ENCODE measurements at regions not wholly inside any gene's neighbourhood (a gene's known extent, or its start where the extent isn't known, plus 50 kb on each side); places are given as distances from the start of the nearest gene placed in this dataset.

DNA sequence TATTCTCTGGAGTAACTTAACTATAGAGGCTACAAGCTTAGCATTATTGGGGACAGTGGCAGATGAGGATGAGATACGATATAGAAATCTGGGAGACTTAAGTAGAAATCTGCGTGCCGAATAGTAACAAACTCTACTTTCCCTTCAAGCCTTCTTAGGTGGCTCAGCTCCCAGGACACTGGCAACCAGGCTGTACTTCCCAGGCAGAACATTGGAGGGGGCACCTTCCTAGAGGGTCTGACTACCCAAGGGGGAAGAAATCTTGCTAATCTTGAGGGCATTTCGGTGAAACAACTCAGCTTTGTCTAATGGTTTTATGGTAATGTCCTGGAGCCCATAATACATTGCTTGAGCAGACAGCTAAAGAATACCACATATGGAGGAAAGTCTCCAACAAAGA is 126.2 kb upstream of the DTNA start:
- H3K9me3 Mint-ChIP-seq: peaks cover 10 to 29% of the 10 kb centered on the region in 2 donors
- H3K36me3 Mint-ChIP-seq: no peaks in the 10 kb centered on the region
- no peak for DNase-seq (ENCODE audit: low spot score in 2 of 2)
- H3K27ac Mint-ChIP-seq: no peak overlapping the region
- ATAC-seq: no peak

DNA sequence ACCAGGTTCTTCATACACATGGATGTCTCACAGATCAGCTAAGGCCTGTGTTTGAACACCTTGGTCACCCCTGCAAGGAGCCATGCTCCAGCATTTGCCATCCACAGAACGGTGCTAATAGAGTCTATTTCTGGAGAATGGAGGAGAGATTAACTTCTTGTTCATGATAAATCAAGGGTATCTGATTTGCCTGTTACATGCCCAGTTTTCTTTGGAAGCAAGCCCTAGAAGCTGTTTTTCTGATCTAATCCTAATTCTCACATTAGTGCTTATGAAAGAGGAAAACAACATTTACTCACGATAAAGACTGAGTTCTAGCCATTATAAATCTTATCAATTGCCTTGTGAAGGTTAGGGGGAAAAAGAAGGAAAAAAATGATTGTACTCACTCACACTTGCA is 119.6 kb upstream of the DTNA start:
- no peak for ATAC-seq
- DNase-seq (ENCODE audit: low spot score in 2 of 2): no peak
- H3K27ac Mint-ChIP-seq: no peak overlapping the region
- H3K36me3 Mint-ChIP-seq: no peaks in the 10 kb centered on the region
- H3K9me3 Mint-ChIP-seq: peaks cover 3 to 5% of the 10 kb centered on the region in 2 donors

GRCh38 chr18:34591920-34592444 is 118.1 kb upstream of the DTNA start:
- H3K27ac Mint-ChIP-seq: no peak overlapping the region
- no peak for DNase-seq (ENCODE audit: low spot score in 2 of 2)
- peaks cover 3 to 4% of the 10 kb centered on the region in 2 donors for H3K9me3 Mint-ChIP-seq
- no peaks in the 10 kb centered on the region for H3K36me3 Mint-ChIP-seq
- no peak for ATAC-seq

DNA sequence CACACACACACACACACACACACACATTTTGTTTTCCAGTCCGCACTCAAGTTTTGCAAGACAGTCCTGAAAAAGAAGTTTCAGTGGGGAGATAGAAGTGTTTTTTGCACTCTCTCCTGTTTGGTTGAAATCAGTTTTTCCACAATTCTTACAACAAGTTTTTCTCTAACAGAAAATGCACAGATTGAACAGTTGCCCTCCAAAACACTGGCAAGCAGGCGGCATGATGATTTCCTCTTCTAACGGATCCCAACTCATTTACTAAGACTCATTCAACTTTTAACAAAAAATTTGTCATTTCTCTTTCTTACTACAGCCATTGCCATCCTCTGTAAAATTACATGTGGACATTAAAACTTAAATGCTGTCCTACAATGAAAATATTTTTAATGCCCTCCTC is 117.6 kb upstream of the DTNA start:
- DNase-seq (ENCODE audit: low spot score in 2 of 2) (no peak), ATAC-seq (no peak)
- Mint-ChIP-seq H3K9me3 (peaks cover 3 to 9% of the 10 kb centered on the region in 2 donors), H3K36me3 (no peaks in the 10 kb centered on the region), H3K27ac (no peak overlapping the region)

DNA sequence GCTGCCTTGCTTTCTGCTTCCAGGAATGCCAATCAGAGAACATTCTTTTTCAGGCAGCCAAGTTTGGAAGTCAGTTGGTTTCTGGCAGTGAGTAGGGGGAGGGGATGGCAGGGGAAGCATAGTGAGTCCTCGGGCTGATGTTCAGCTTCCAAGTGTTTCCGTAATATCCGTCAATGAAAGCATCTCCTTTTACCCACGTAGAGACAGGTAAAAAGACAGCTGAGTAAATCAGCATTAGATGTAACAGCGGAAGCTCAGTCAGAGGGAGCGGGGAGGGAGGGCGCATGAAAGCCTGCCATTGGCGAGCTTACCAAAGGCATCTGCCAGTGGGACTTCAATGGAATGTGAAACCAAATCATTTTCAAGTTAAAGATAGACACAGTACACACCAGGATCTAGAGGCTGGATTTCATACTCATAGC is 117.1 kb upstream of the DTNA start:
- Mint-ChIP-seq H3K27ac (no peak overlapping the region), H3K36me3 (no peaks in the 10 kb centered on the region), H3K9me3 (peaks cover 3 to 10% of the 10 kb centered on the region in 2 donors)
- DNase-seq (ENCODE audit: low spot score in 2 of 2): no peak
- ATAC-seq: no peak

DNA sequence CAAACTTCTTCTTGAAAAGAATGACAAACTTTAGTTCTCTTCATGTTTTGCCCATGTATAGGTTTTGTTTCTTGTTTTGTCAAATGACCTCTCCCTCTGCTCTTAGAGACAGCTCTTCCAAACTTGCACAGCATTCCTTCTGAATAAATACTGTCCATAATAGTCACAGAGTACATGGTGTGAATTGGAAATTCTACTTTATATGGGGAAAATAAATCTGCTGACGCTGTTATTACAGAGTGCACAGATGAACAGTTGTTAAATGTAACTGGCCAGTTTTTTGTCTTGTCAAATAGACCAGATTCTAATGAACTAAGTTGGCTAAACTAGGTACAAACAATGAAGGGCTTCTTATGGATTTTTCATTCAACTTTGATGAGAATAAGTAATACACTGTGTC is 115.8 kb upstream of the DTNA start:
- H3K27ac Mint-ChIP-seq: no peak overlapping the region
- DNase-seq (ENCODE audit: low spot score in 2 of 2) (no peak), ATAC-seq (no peak)
- no peaks in the 10 kb centered on the region for H3K36me3 Mint-ChIP-seq
- peaks cover 3 to 5% of the 10 kb centered on the region in 2 donors for H3K9me3 Mint-ChIP-seq

GRCh38 chr18:34595690-34596089 is 114.4 kb upstream of the DTNA start:
- Mint-ChIP-seq H3K36me3 (no peaks in the 10 kb centered on the region), H3K9me3 (peaks cover 3 to 5% of the 10 kb centered on the region in 2 donors), H3K27ac (no peak overlapping the region)
- no peak for DNase-seq (ENCODE audit: low spot score in 2 of 2)
- ATAC-seq: no peak

DNA sequence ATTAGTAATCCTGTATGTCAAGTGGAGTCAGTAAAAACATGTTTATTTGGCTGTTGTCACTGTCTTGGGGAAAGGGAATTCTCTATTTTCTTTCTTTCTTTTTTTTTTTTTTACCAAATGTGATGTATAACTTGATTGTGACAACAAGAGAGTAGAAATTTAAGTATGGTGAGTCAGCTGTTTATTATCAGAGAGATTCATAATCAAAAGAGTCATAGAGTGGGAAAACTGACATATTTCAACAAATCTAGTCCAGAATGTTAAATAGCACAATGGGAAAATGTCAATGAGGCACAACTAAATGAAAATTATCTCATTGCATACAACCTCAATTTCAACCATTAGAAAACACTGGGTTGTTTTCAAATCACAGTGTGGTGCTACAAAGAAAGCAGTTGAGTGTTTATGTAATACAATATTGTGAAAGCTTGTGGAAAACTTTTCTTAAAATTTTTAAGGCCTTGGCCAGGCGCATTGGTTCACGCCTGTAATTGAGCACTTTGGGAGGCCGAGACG is 111.9 kb upstream of the DTNA start:
- H3K36me3 Mint-ChIP-seq: no peaks in the 10 kb centered on the region
- ATAC-seq: no peak
- peaks cover 0 to 5% of the 10 kb centered on the region in 2 donors for H3K9me3 Mint-ChIP-seq
- no peak overlapping the region for H3K27ac Mint-ChIP-seq
- DNase-seq (ENCODE audit: low spot score in 2 of 2): no peak

- DNase-seq (ENCODE audit: low spot score in 2 of 2) (no peak), ATAC-seq (no peak)
- Mint-ChIP-seq H3K9me3 (peaks cover 0 to 5% of the 10 kb centered on the region in 2 donors), H3K36me3 (no peaks in the 10 kb centered on the region), H3K27ac (no peak overlapping the region)
Measured at GRCh38 chr18:34600158-34600557, 109.9 kb upstream of the DTNA start.

GRCh38 chr18:34600874-34601656 is 109.0 kb upstream of the DTNA start:
- DNase-seq (ENCODE audit: low spot score in 2 of 2): no peak
- Mint-ChIP-seq H3K27ac (no peak overlapping the region), H3K36me3 (no peaks in the 10 kb centered on the region), H3K9me3 (peaks cover 0 to 5% of the 10 kb centered on the region in 2 donors)
- no peak for ATAC-seq

DNA sequence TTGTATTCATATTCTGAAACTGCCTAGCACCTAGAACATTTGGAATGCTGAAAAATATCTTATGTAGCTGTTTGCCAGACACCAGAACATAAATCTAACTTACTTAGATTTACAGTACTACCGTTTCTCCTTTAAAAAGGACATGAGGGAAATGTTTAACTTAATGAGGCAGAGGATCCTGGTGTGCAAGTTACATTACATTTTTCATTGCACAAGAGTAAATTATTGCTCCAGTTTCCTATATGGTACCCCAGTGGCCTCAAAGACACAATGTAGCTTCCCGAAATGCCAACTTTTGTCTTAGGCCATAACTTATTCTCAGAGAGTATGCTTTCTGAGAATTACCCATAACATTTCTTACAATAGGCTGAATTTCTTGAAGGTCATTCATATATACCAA is 105.5 kb upstream of the DTNA start:
- no peak for DNase-seq (ENCODE audit: low spot score in 2 of 2)
- peaks cover 0 to 3% of the 10 kb centered on the region in 2 donors for H3K9me3 Mint-ChIP-seq
- H3K36me3 Mint-ChIP-seq: no peaks in the 10 kb centered on the region
- no peak for ATAC-seq
- no peak overlapping the region for H3K27ac Mint-ChIP-seq

DNA sequence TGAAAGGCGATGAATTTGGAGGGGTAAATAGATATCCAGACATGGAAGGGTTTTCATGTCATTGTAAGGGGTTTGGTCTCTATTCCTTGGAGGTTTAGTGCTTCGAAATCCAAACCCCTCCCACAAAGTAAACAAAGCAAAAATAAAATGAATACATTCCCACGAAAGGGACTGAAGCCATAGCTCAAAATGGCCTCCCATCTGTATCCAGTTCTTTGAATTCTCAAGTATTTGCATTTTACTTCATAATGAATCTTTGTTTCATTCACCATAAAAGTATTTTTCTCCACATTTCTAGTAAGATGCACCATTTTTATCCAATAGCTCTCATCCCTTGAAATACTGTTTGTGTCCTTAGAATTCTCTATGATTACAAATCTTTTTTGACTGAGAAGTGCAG is 103.2 kb upstream of the DTNA start:
- Mint-ChIP-seq H3K36me3 (no peaks in the 10 kb centered on the region), H3K27ac (no peak overlapping the region), H3K9me3 (peaks cover 0 to 3% of the 10 kb centered on the region in 2 donors)
- no peak for DNase-seq (ENCODE audit: low spot score in 2 of 2)
- no peak for ATAC-seq

DNA sequence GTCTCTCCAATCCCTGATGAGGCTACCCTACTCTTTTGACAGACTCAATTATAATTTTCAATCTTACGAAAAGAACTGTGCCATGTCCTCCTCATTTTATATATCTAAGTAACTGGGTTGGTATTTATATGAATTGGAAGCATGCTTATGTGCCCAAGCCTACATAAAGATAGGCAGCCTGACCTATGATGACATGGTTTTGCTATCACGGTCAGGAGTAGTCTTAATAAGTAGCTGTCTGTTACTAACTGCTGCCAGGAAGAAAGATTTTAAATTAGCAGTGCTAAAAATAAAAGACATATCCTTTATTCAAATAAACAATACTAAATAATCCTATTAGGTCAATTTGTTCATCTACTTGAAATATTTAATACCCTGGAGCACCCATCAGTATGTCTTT is 102.0 kb upstream of the DTNA start:
- DNase-seq (ENCODE audit: low spot score in 2 of 2) (no peak), ATAC-seq (no peak)
- Mint-ChIP-seq H3K27ac (no peak overlapping the region), H3K9me3 (peaks cover 0 to 3% of the 10 kb centered on the region in 2 donors), H3K36me3 (no peaks in the 10 kb centered on the region)

GRCh38 chr18:34609986-34610648 is 100.0 kb upstream of the DTNA start:
- Mint-ChIP-seq H3K27ac (no peak overlapping the region), H3K9me3 (peaks cover 5 to 8% of the 10 kb centered on the region in 2 donors), H3K36me3 (no peaks in the 10 kb centered on the region)
- no peak for ATAC-seq
- DNase-seq (ENCODE audit: low spot score in 2 of 2): no peak

- Mint-ChIP-seq H3K27ac (no peak overlapping the region), H3K9me3 (peaks cover 5% of the 10 kb centered on the region in 2 donors), H3K36me3 (no peaks in the 10 kb centered on the region)
- no peak for DNase-seq (ENCODE audit: low spot score in 2 of 2)
- no peak for ATAC-seq
Measured at GRCh38 chr18:34611904-34612303, 98.2 kb upstream of the DTNA start.

GRCh38 chr18:34620258-34620861 is 89.7 kb upstream of the DTNA start:
- H3K36me3 Mint-ChIP-seq: peaks cover 0 to 6% of the 10 kb centered on the region in 2 donors
- H3K9me3 Mint-ChIP-seq: peaks cover 8 to 10% of the 10 kb centered on the region in 2 donors
- no peak overlapping the region for H3K27ac Mint-ChIP-seq
- DNase-seq (ENCODE audit: low spot score in 2 of 2): no peak
- no peak for ATAC-seq

- DNase-seq (ENCODE audit: low spot score in 2 of 2) (no peak), ATAC-seq (no peak)
- Mint-ChIP-seq H3K36me3 (peaks cover 0 to 6% of the 10 kb centered on the region in 2 donors), H3K27ac (no peak overlapping the region), H3K9me3 (peaks cover 8 to 10% of the 10 kb centered on the region in 2 donors)
Measured at GRCh38 chr18:34623557-34623956, 86.5 kb upstream of the DTNA start.

All from activated naive CD4-positive, alpha-beta T cell treated with anti-CD3 and anti-CD28 coated beads, Interleukin-2, amount 50 U/mL, for 72 hours (primary cell).